Fibroblast of lung (primary cell): ENCODE measurements at regions not wholly inside any gene's neighbourhood (a gene's known extent, or its start where the extent isn't known, plus 50 kb on each side); places are given as distances from the start of the nearest gene placed in this dataset.

Experiments
- DNase-seq, 2 donors: peaks; one replicate each; pipeline versions ENCODE4 v3.0.0 to v3.0.0-alpha.2; 2010; ENCODE audit warnings: low read depth in 2 of 2
- H2AFZ ChIP-seq: 2 replicates; pipeline ENCODE4 v1.5.1; 2012; ENCODE audit warnings: low read length, control low read depth, inconsistent platforms
- H3K27ac ChIP-seq: 2 replicates; pipeline ENCODE4 v1.5.1; 2011; ENCODE audit warnings: low read length, control low read depth; ENCODE audit not compliant: insufficient read depth
- H3K27me3 ChIP-seq: 2 replicates; pipeline ENCODE4 v1.5.1; 2011; ENCODE audit warnings: mild to moderate bottlenecking, low read length; ENCODE audit not compliant: control insufficient read depth, insufficient read depth
- H3K36me3 ChIP-seq: 2 replicates; pipeline ENCODE4 v1.5.1; 2011; ENCODE audit warnings: low read length; ENCODE audit not compliant: control insufficient read depth, insufficient read depth
- H3K4me1 ChIP-seq: 2 replicates; pipeline ENCODE4 v1.5.1; 2011; ENCODE audit warnings: low read length; ENCODE audit not compliant: control insufficient read depth, insufficient read depth; ENCODE audit errors: extremely low read depth
- H3K4me2 ChIP-seq: 2 replicates; pipeline ENCODE4 v1.5.1; 2011; ENCODE audit warnings: low read length, control low read depth; ENCODE audit not compliant: insufficient read depth; ENCODE audit errors: extremely low read depth
- H3K4me3 ChIP-seq, 4 experiments: fragments of 200-600 bp in 1 of 4; sonication (generic) in 1 of 4; replicated peaks in 1 of 4; 2 replicates each; pipeline ENCODE4 v1.5.1; 2011 to 2016; ENCODE audit warnings: low read length in 4 of 4, low read depth in 3 of 4, mild to moderate bottlenecking in 3 of 4, control low read depth in 2 of 4, inconsistent platforms in 1 of 4, mixed read lengths in 1 of 4; ENCODE audit not compliant: insufficient read depth in 1 of 4; ENCODE audit errors: control extremely low read depth in 1 of 4
- H3K79me2 ChIP-seq: 2 replicates; pipeline ENCODE4 v1.5.1; 2012; ENCODE audit warnings: mild to moderate bottlenecking, low read length, inconsistent platforms; ENCODE audit not compliant: control insufficient read depth, insufficient read depth
- H3K9ac ChIP-seq: 2 replicates; pipeline ENCODE4 v1.5.1; 2011; ENCODE audit warnings: mild to moderate bottlenecking, low read length, control low read depth; ENCODE audit not compliant: insufficient read depth
- H3K9me3 ChIP-seq: 2 replicates; pipeline ENCODE4 v1.5.1; 2012; ENCODE audit warnings: low read depth, low read length; ENCODE audit not compliant: control insufficient read depth, insufficient read depth
- H4K20me1 ChIP-seq: 2 replicates; pipeline ENCODE4 v1.5.1; 2011; ENCODE audit warnings: low read length; ENCODE audit not compliant: control insufficient read depth, insufficient read depth; ENCODE audit errors: extremely low read depth
- EZH2 ChIP-seq: IDR thresholded peaks from 2 replicates; pipeline ENCODE4 v1.5.1; 2012; ENCODE audit warnings: low read length, control low read depth, mild to moderate bottlenecking; ENCODE audit errors: missing control alignments
- TF ChIP-seq, protein P1 (sequence below), 2 donors: IDR thresholded peaks in 1 of 2; conservative IDR thresholded peaks in 1 of 2; 1 replicate in 1 of 2; 2 replicates in 1 of 2; pipeline ENCODE4 v1.5.1; 2011 to 2012; ENCODE audit warnings: low read length in 2 of 2, control low read depth in 1 of 2, inconsistent platforms in 1 of 2, low read depth in 1 of 2, mild to moderate bottlenecking in 1 of 2

DNA sequence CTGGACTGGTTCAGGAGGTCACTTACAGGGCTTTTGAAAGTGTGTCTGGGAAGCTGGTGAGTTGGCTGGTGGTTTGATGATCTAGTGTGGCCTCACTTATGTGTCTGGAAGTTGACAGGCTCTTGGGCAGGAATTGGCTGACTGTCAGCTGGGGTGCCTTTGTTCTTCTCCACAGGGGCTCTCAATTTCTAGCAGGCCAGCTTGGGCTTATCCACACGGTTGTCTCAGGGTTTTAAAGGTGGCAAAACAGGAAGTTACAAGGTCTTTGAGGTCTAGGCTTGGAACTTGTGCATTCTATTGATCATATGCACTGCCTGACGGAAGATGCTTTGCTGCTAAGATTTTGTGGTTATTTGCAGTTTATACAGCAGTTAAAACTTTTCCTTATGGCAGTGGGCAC, 52.0 kb upstream of the CELF4 start:
- H3K79me2 ChIP-seq, result no peaks in the 10 kb centered on the region
- H2AFZ ChIP-seq, result no peak overlapping the region
- no peak for DNase-seq
- H3K4me1 ChIP-seq, result no peaks in the 10 kb centered on the region
- H3K4me3 ChIP-seq, result no peak overlapping the region
- no peaks in the 10 kb centered on the region for H3K9me3 ChIP-seq
- H3K9ac ChIP-seq, result no peak overlapping the region
- no peaks in the 10 kb centered on the region for H3K27me3 ChIP-seq
- H3K4me2 ChIP-seq, result no peak overlapping the region
- TF ChIP-seq, protein P1, sequence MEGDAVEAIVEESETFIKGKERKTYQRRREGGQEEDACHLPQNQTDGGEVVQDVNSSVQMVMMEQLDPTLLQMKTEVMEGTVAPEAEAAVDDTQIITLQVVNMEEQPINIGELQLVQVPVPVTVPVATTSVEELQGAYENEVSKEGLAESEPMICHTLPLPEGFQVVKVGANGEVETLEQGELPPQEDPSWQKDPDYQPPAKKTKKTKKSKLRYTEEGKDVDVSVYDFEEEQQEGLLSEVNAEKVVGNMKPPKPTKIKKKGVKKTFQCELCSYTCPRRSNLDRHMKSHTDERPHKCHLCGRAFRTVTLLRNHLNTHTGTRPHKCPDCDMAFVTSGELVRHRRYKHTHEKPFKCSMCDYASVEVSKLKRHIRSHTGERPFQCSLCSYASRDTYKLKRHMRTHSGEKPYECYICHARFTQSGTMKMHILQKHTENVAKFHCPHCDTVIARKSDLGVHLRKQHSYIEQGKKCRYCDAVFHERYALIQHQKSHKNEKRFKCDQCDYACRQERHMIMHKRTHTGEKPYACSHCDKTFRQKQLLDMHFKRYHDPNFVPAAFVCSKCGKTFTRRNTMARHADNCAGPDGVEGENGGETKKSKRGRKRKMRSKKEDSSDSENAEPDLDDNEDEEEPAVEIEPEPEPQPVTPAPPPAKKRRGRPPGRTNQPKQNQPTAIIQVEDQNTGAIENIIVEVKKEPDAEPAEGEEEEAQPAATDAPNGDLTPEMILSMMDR (conservative IDR thresholded peaks at IDR 0.05 in 1 of 2, IDR thresholded peaks at IDR 0.05 in 1 of 2; ENCODE audit: low read depth in 1 of 2, low read length in 2 of 2), result no peak
- no peak for TF ChIP-seq EZH2
- no peaks in the 10 kb centered on the region for H3K36me3 ChIP-seq
- no peaks in the 10 kb centered on the region for H4K20me1 ChIP-seq
- no peak overlapping the region for H3K27ac ChIP-seq
